ENCODE measurements at regions not wholly inside any gene's neighbourhood (a gene's known extent, or its start where the extent isn't known, plus 50 kb on each side); places are given as distances from the start of the nearest gene placed in this dataset.

GRCh38 chrX:95029571-95029970, 1355.6 kb downstream of the FAM133A start:
- no peak for ATAC-seq
- H3K27me3 ChIP-seq = no peaks in the 10 kb centered on the region

GRCh38 chrX:95040104-95040503, 1366.1 kb downstream of the FAM133A start:
- no peaks in the 10 kb centered on the region for H3K9me3 ChIP-seq
- no peaks in the 10 kb centered on the region for H3K27me3 ChIP-seq
- no peak overlapping the region for H3K4me3 ChIP-seq
- WGBS, 2 donors (ENCODE audit: low coverage in 1 of 2) = 45 to 50% methylated on average over 1 of the region's 1 CpG
- no peak for ATAC-seq
- H3K36me3 ChIP-seq = no peaks in the 10 kb centered on the region
- no peak overlapping the region for H3K27ac ChIP-seq
- TF ChIP-seq EP300 (IDR thresholded peaks at IDR 0.05) (no peak), POLR2A (IDR thresholded peaks at IDR 0.05) (no peak), POLR2AphosphoS5 (IDR thresholded peaks at IDR 0.05) (no peak), CTCF (IDR thresholded peaks at IDR 0.05) (no peak)
- H3K4me1 ChIP-seq = no peaks in the 10 kb centered on the region

More at GRCh38 chrX:95029571-95029970, 1355.6 kb downstream of the FAM133A start:
- Histone ChIP-seq H3K9me3 (no peaks in the 10 kb centered on the region), H3K4me1 (no peaks in the 10 kb centered on the region), H3K27ac (no peak overlapping the region), H3K36me3 (no peaks in the 10 kb centered on the region), H3K4me3 (no peak overlapping the region)
- TF ChIP-seq CTCF (IDR thresholded peaks at IDR 0.05) = no peak
- TF ChIP-seq POLR2AphosphoS5 (IDR thresholded peaks at IDR 0.05) = no peak
- no peak for TF ChIP-seq POLR2A (IDR thresholded peaks at IDR 0.05)
- no peak for TF ChIP-seq EP300 (IDR thresholded peaks at IDR 0.05)
- WGBS, 2 donors (ENCODE audit: low coverage in 1 of 2) = 48 to 59% methylated on average over 3 of the region's 3 CpGs

- TF ChIP-seq POLR2AphosphoS5 (IDR thresholded peaks at IDR 0.05) (no peak), EP300 (IDR thresholded peaks at IDR 0.05) (no peak), POLR2A (IDR thresholded peaks at IDR 0.05) (no peak), CTCF (IDR thresholded peaks at IDR 0.05) (no peak)
- Histone ChIP-seq H3K4me1 (no peaks in the 10 kb centered on the region), H3K36me3 (no peaks in the 10 kb centered on the region), H3K27ac (no peak overlapping the region), H3K27me3 (no peaks in the 10 kb centered on the region), H3K4me3 (no peak overlapping the region), H3K9me3 (no peaks in the 10 kb centered on the region)
- WGBS, 2 donors (ENCODE audit: low coverage in 1 of 2) = 75 to 82% methylated on average over 1 to 3 of the region's 4 CpGs
- no peak for ATAC-seq
Measured at GRCh38 chrX:95044331-95044730, 1370.3 kb downstream of the FAM133A start.

GRCh38 chrX:95055991-95056390, 1382.0 kb downstream of the FAM133A start:
- H3K4me1 ChIP-seq = no peaks in the 10 kb centered on the region
- no peaks in the 10 kb centered on the region for H3K36me3 ChIP-seq
- no peak for ATAC-seq
- H3K4me3 ChIP-seq = no peak overlapping the region
- H3K27ac ChIP-seq = no peak overlapping the region
- TF ChIP-seq POLR2AphosphoS5 (IDR thresholded peaks at IDR 0.05) = no peak
- no peak for TF ChIP-seq CTCF (IDR thresholded peaks at IDR 0.05)
- no peak for TF ChIP-seq POLR2A (IDR thresholded peaks at IDR 0.05)
- no peak for TF ChIP-seq EP300 (IDR thresholded peaks at IDR 0.05)
- H3K27me3 ChIP-seq = no peaks in the 10 kb centered on the region
- no peaks in the 10 kb centered on the region for H3K9me3 ChIP-seq
- 50 to 93% methylated on average over 1 to 2 of the region's 2 CpGs for WGBS, 2 donors (ENCODE audit: low coverage in 1 of 2)

- no peaks in the 10 kb centered on the region for H3K9me3 ChIP-seq
- no peak overlapping the region for H3K27ac ChIP-seq
- 55 to 56% methylated on average over 3 to 4 of the region's 4 CpGs for WGBS, 2 donors (ENCODE audit: low coverage in 1 of 2)
- H3K4me1 ChIP-seq = no peaks in the 10 kb centered on the region
- no peak overlapping the region for H3K4me3 ChIP-seq
- ATAC-seq = no peak
- TF ChIP-seq CTCF (IDR thresholded peaks at IDR 0.05) = no peak
- no peak for TF ChIP-seq POLR2A (IDR thresholded peaks at IDR 0.05)
- TF ChIP-seq EP300 (IDR thresholded peaks at IDR 0.05) = no peak
- TF ChIP-seq POLR2AphosphoS5 (IDR thresholded peaks at IDR 0.05) = no peak
- no peaks in the 10 kb centered on the region for H3K36me3 ChIP-seq
- H3K27me3 ChIP-seq = no peaks in the 10 kb centered on the region
Measured at GRCh38 chrX:95056901-95057300, 1382.9 kb downstream of the FAM133A start.

All from gastroesophageal sphincter (tissue), 4 donors.